Ovary (tissue), 7 donors: ENCODE measurements at regions not wholly inside any gene's neighbourhood (a gene's known extent, or its start where the extent isn't known, plus 50 kb on each side); places are given as distances from the start of the nearest gene placed in this dataset.

Experiments
- DNase-seq, 5 donors: peaks; one replicate each; pipeline ENCODE4 v3.0.0-alpha.2; 2019 to 2020
- H3K27ac ChIP-seq, 2 donors: fragments of 200-600 bp; one replicate each; pipeline versions ENCODE4 v1.5.1 to v1.8.0; 2019 to 2022
- H3K27me3 ChIP-seq: fragments of 200-600 bp; one replicate; pipeline ENCODE4 v1.8.0; 2022
- H3K36me3 ChIP-seq: fragments of 200-600 bp; sonication (generic); one replicate; pipeline ENCODE4 v1.5.1; 2019
- H3K4me1 ChIP-seq: one replicate; pipeline ENCODE4 v1.8.1; 2013; ENCODE audit warnings: mild to moderate bottlenecking, moderate library complexity; ENCODE audit not compliant: insufficient read depth
- H3K4me3 ChIP-seq: fragments of 200-600 bp; sonication (generic); one replicate; pipeline ENCODE4 v1.5.1; 2017
- H3K9me3 ChIP-seq, 2 donors: fragments of 200-600 bp in 1 of 2; sonication (generic) in 1 of 2; one replicate each; pipeline versions ENCODE4 v1.5.1 to v1.8.1; 2013 to 2019; ENCODE audit warnings: mild to moderate bottlenecking in 1 of 2, moderate library complexity in 1 of 2
- EP300 ChIP-seq: sonication (generic); formaldehyde crosslinking; IDR thresholded peaks from one replicate; pipeline ENCODE4 v1.6.1; 2017; ENCODE audit warnings: antibody characterized with exemption
- POLR2A ChIP-seq: fragments of 450-650 bp; IDR thresholded peaks from one replicate; pipeline ENCODE4 v1.6.1; 2017; ENCODE audit warnings: antibody characterized with exemption, mild to moderate bottlenecking, moderate library complexity
- WGBS, 3 donors: extraction: QIAGEN DNeasy Blood & Tissue Kit in 1 of 3; methylation state at CpG; one replicate each; pipeline versions ENCODE4 v1.1.5 to v1.1.7; 2013 to 2017; 5-methylcytosine and 5-hydroxymethylcytosine counted together
- intact Hi-C, 4 donors: fragments of 100-400 bp; cut with DNase I; formaldehyde crosslinking; loops; one replicate each; pipeline versions ENCODE4 v1.11.0 to v1.15.1; 2022 to 2023
- TF ChIP-seq, protein P1 (sequence below), 3 donors: fragments of 450-650 bp in 2 of 3; fragments of 200-600 bp in 1 of 3; IDR thresholded peaks; one replicate each; pipeline versions ENCODE4 v1.5.1 to v1.8.0; 2016 to 2022; ENCODE audit warnings: antibody characterized with exemption in 3 of 3, mild to moderate bottlenecking in 1 of 3
- donor health status: DM: no; HTN: no; CAD: no; lungs with moderate emphysema.
- donor health status: DM: no; HTN: no; CAD: no.
- donor health status: Bipolar disorder and iron deficiency.
- donor health status: DM: no; HTN: no; CAD: no.
- donor health status: DM: yes; HTN: yes; CAD: no.

DNA sequence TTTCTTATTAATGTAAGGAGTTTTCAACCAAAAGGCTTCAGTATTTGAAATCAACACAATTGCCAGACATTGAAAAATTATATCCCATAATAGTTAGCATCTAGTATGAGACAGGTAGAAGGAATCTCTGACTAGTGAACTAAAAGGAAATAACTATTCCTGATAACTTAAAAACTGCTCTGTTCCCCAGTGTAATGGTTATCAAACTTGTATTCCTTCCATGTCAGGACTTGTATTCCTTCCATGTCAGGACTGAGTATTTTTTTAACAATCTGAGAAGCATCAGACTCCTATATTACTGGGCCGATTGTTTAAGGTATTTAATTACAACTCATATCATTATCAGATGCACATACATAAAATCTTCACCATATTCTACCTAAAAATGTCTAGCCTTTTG, 238.5 kb downstream of the HNMT start:
- no peak overlapping the region for H3K4me3 ChIP-seq
- TF ChIP-seq POLR2A = no peak
- no peak for TF ChIP-seq EP300
- TF ChIP-seq, protein P1, sequence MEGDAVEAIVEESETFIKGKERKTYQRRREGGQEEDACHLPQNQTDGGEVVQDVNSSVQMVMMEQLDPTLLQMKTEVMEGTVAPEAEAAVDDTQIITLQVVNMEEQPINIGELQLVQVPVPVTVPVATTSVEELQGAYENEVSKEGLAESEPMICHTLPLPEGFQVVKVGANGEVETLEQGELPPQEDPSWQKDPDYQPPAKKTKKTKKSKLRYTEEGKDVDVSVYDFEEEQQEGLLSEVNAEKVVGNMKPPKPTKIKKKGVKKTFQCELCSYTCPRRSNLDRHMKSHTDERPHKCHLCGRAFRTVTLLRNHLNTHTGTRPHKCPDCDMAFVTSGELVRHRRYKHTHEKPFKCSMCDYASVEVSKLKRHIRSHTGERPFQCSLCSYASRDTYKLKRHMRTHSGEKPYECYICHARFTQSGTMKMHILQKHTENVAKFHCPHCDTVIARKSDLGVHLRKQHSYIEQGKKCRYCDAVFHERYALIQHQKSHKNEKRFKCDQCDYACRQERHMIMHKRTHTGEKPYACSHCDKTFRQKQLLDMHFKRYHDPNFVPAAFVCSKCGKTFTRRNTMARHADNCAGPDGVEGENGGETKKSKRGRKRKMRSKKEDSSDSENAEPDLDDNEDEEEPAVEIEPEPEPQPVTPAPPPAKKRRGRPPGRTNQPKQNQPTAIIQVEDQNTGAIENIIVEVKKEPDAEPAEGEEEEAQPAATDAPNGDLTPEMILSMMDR (IDR thresholded peaks at IDR 0.05) = no peak
- no peaks in the 10 kb centered on the region for H3K9me3 ChIP-seq
- intact Hi-C loops = no loop called here
- H3K27me3 ChIP-seq = no peaks in the 10 kb centered on the region
- 86 to 95% (median 89%) methylated on average over 1 of the region's 1 CpG for WGBS, 3 donors
- no peaks in the 10 kb centered on the region for H3K36me3 ChIP-seq
- no peak for DNase-seq
- H3K27ac ChIP-seq = no peak overlapping the region
- H3K4me1 ChIP-seq = no peaks in the 10 kb centered on the region

DNA sequence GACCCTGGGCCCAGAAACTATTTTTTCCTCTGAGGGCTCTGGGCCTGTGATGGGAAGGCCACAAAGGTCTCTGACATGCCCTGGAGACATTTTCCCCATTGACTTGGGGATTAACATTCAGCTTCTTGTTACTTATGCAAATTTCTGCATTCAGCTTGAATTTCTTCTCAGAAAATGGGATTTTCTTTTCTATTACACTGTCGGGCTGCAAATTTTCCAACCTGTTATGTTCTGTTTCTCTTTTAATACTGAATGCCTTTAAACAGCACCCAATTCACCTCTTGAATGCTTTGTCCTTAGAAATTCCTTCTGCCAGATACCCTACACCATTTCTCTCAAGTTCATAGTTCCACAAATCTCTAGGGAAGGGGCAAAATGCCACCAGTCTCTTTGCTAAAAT, 241.0 kb downstream of the HNMT start:
- Histone ChIP-seq H3K4me1 (no peaks in the 10 kb centered on the region), H3K36me3 (no peaks in the 10 kb centered on the region), H3K9me3 (no peaks in the 10 kb centered on the region), H3K27me3 (no peaks in the 10 kb centered on the region), H3K4me3 (no peak overlapping the region), H3K27ac (no peak overlapping the region)
- TF ChIP-seq, protein P1 (IDR thresholded peaks at IDR 0.05) = no peak
- no peak for TF ChIP-seq EP300
- no peak for TF ChIP-seq POLR2A
- WGBS, 3 donors = 97 to 100% (median 98%) methylated on average over 1 of the region's 1 CpG
- intact Hi-C loops = no loop called here
- DNase-seq = no peak

DNA sequence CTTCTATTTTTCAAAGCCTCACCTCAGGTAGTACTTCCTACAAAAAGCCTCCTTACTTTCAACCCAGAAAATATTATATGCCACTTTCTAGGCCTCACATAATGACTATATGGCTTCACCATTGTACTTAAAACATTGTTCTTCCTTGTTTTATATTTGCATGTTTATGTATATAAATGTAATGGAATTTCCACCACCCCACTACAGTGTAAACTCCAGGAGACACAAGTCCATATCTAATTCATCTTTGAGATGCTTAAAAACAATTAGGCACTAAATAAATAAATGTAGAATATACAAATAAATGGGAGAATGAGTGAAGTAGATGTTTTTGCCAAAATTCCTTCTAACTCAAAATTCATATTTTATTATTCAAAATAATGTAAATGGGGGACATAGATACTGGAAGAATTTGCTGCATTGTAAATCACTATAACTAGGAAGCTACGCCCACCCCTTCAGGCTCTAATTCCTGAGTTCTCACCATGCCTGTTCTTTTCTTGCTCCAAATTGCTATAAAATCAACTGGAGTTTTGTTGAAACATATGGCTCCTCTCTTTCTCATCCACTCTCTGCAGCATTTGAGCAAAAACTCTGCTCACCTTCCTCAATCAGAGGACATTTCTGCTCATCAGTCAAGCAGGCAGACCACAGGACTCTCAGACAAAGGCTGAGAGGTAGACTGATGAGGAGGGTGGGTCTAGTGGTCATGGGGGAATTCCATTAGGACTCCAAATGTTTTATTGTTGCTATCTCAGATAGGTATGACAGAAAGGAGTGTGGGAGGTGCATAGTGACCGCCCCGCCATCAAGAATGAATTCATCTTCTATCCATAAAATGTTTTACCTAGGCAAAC, 243.0 kb downstream of the HNMT start:
- TF ChIP-seq POLR2A (no peak), EP300 (no peak)
- TF ChIP-seq, protein P1 (IDR thresholded peaks at IDR 0.05) = no peak

DNA sequence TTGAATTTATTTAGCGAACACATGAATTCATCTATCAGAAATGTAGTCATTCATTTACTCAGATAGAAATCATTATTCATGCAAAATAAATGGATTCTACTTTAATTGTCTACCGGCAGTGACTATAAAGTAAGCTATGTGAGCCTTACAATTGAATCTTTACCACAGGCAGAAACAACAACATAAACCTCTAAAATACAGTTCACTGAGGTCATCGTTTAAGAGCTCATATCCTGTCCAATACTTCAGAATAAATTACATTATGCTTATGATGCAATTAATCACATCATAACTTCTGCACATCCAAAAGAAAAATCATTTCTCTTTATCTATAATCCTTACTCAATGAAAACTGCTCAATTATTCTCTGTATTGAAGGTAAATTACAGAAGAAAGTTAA, 244.7 kb downstream of the HNMT start:
- intact Hi-C loops = no loop called here
- TF ChIP-seq, protein P1 (IDR thresholded peaks at IDR 0.05) = no peak
- TF ChIP-seq EP300 (no peak), POLR2A (no peak)
- WGBS, 3 donors = 80 to 89% (median 87%) methylated on average over 3 of the region's 3 CpGs

More for the DNA sequence above, 243.0 kb downstream of the HNMT start:
- no peaks in the 10 kb centered on the region for H3K27me3 ChIP-seq
- no peaks in the 10 kb centered on the region for H3K36me3 ChIP-seq
- H3K4me1 ChIP-seq = no peaks in the 10 kb centered on the region
- H3K9me3 ChIP-seq = no peaks in the 10 kb centered on the region
- H3K4me3 ChIP-seq = no peak overlapping the region
- WGBS, 3 donors = 94 to 95% (median 95%) methylated on average over 3 of the region's 3 CpGs
- intact Hi-C loops = no loop called here
- H3K27ac ChIP-seq = no peak overlapping the region
- no peak for DNase-seq

More for the DNA sequence above, 244.7 kb downstream of the HNMT start:
- no peak for DNase-seq
- Histone ChIP-seq H3K9me3 (no peaks in the 10 kb centered on the region), H3K36me3 (no peaks in the 10 kb centered on the region), H3K4me1 (no peaks in the 10 kb centered on the region), H3K27me3 (no peaks in the 10 kb centered on the region), H3K27ac (no peak overlapping the region), H3K4me3 (no peak overlapping the region)
